MM.1S (cell line): ENCODE measurements at regions not wholly inside any gene's neighbourhood (a gene's known extent, or its start where the extent isn't known, plus 50 kb on each side); places are given as distances from the start of the nearest gene placed in this dataset.
"Not testable (repeated sequence)": the region's sequence is repeated elsewhere in the genome, so short reads cannot be mapped to it uniquely, and the experiment has no call there.

ENCODE experiments used
- DNase-seq: peaks from one replicate; pipeline ENCODE4 v3.0.0-alpha.2; 2015
- H2AFZ ChIP-seq: fragments of 300-600 bp; sonication (generic); 2 replicates; pipeline ENCODE4 v1.6.0; 2016; ENCODE audit warnings: antibody characterized with exemption, low read length
- H3F3A ChIP-seq: fragments of 300-600 bp; sonication (generic); 2 replicates; pipeline ENCODE4 v1.6.1; 2016; ENCODE audit warnings: mild to moderate bottlenecking, antibody characterized with exemption, low read length, moderate library complexity, mixed read lengths; ENCODE audit not compliant: insufficient read depth
- H3K27ac ChIP-seq: fragments of 300-600 bp; sonication (generic); 2 replicates; pipeline ENCODE4 v1.5.1; 2016; ENCODE audit warnings: mild to moderate bottlenecking, low read length
- H3K27me3 ChIP-seq: fragments of 300-600 bp; sonication (generic); replicated peaks from 2 replicates; pipeline ENCODE4 v1.6.0; 2016; ENCODE audit warnings: low read length; ENCODE audit not compliant: insufficient read depth
- H3K36me3 ChIP-seq: fragments of 300-600 bp; sonication (generic); replicated peaks from 2 replicates; pipeline ENCODE4 v1.6.1; 2016; ENCODE audit warnings: mild to moderate bottlenecking, low read length, mixed read lengths; ENCODE audit not compliant: insufficient read depth
- H3K4me1 ChIP-seq: fragments of 300-600 bp; sonication (generic); 2 replicates; pipeline ENCODE4 v1.6.1; 2016; ENCODE audit warnings: low read length, mixed read lengths
- H3K4me2 ChIP-seq: fragments of 300-600 bp; sonication (generic); 2 replicates; pipeline ENCODE4 v1.6.0; 2016; ENCODE audit warnings: low read depth, low read length
- H3K4me3 ChIP-seq: fragments of 300-600 bp; sonication (generic); 2 replicates; pipeline ENCODE4 v1.5.1; 2016; ENCODE audit warnings: low read length, mixed read lengths
- H3K79me2 ChIP-seq: fragments of 300-600 bp; sonication (generic); 2 replicates; pipeline ENCODE4 v1.6.1; 2016; ENCODE audit warnings: mixed run types, low read length, mixed read lengths
- H3K9ac ChIP-seq: fragments of 300-600 bp; sonication (generic); 2 replicates; pipeline ENCODE4 v1.6.1; 2016; ENCODE audit warnings: low read length, mixed read lengths
- H3K9me2 ChIP-seq: fragments of 300-600 bp; sonication (generic); replicated peaks from 2 replicates; pipeline ENCODE4 v1.6.1; 2016; ENCODE audit warnings: mild to moderate bottlenecking, low read length, mixed read lengths; ENCODE audit not compliant: insufficient read depth
- H3K9me3 ChIP-seq: fragments of 300-600 bp; sonication (generic); replicated peaks from 2 replicates; pipeline ENCODE4 v1.6.1; 2016; ENCODE audit warnings: mild to moderate bottlenecking, low read length, mixed read lengths; ENCODE audit not compliant: insufficient read depth
- H4K20me1 ChIP-seq: fragments of 300-600 bp; sonication (generic); 2 replicates; pipeline ENCODE4 v1.6.1; 2016; ENCODE audit warnings: mild to moderate bottlenecking, low read length, moderate library complexity, mixed read lengths; ENCODE audit not compliant: insufficient read depth
- CTCF ChIP-seq: fragments of 300-600 bp; sonication (generic); IDR thresholded peaks from 2 replicates; pipeline ENCODE4 v1.5.1; 2016; ENCODE audit warnings: antibody characterized with exemption, low read length, mixed read lengths
- EZH2 ChIP-seq: fragments of 300-600 bp; sonication (generic); optimal IDR thresholded peaks from 2 replicates; pipeline ENCODE3; 2017; ENCODE audit warnings: low read depth, mild to moderate bottlenecking, antibody characterized with exemption, low read length, mixed read lengths
- EZH2phosphoT487 ChIP-seq: fragments of 300-600 bp; sonication (generic); IDR thresholded peaks from 2 replicates; pipeline ENCODE4 v1.6.1; 2018; ENCODE audit warnings: antibody characterized with exemption, low read length

- no peak overlapping the region for H3K4me3 ChIP-seq
- no peaks in the 10 kb centered on the region for H4K20me1 ChIP-seq
- TF ChIP-seq EZH2phosphoT487, result no peak
- no peak for TF ChIP-seq EZH2
- TF ChIP-seq CTCF, result no peak
- no peak for DNase-seq
- H3K9me2 ChIP-seq, result no peaks in the 10 kb centered on the region
- H3K4me1 ChIP-seq, result no peaks in the 10 kb centered on the region
- H3K9ac ChIP-seq, result no peak overlapping the region
- no peaks in the 10 kb centered on the region for H3K9me3 ChIP-seq
- no peaks in the 10 kb centered on the region for H3K27me3 ChIP-seq
- H3K4me2 ChIP-seq, result no peak overlapping the region
- no peak overlapping the region for H3K27ac ChIP-seq
- no peaks in the 10 kb centered on the region for H3K36me3 ChIP-seq
- no peaks in the 10 kb centered on the region for H3F3A ChIP-seq
- no peaks in the 10 kb centered on the region for H3K79me2 ChIP-seq
- no peak overlapping the region for H2AFZ ChIP-seq
These were observed 93.4 kb upstream of the ZNF479 start for GRCh38 chr7:57225666-57226065.

- H4K20me1 ChIP-seq, H3K36me3 ChIP-seq, H2AFZ ChIP-seq, H3K4me2 ChIP-seq, H3K27ac ChIP-seq, H3K4me3 ChIP-seq, H3K27me3 ChIP-seq, H3K79me2 ChIP-seq, H3K9me3 ChIP-seq, H3K4me1 ChIP-seq, H3K9me2 ChIP-seq, H3K9ac ChIP-seq, H3F3A ChIP-seq, DNase-seq: not testable (repeated sequence)
These were observed 109.0 kb upstream of the ZNF479 start for GRCh38 chr7:57241236-57241635.

- not testable (repeated sequence) for H3F3A ChIP-seq, H3K9ac ChIP-seq, H3K36me3 ChIP-seq, H3K9me3 ChIP-seq, H3K4me2 ChIP-seq, H2AFZ ChIP-seq, DNase-seq, H3K79me2 ChIP-seq, H4K20me1 ChIP-seq, H3K9me2 ChIP-seq, H3K4me3 ChIP-seq, H3K27me3 ChIP-seq, H3K27ac ChIP-seq, H3K4me1 ChIP-seq
These were observed 111.3 kb upstream of the ZNF479 start for GRCh38 chr7:57243551-57243950.

- DNase-seq, H3F3A ChIP-seq, H3K9ac ChIP-seq, H3K9me3 ChIP-seq, H3K4me3 ChIP-seq, H3K27ac ChIP-seq, H3K9me2 ChIP-seq, H3K27me3 ChIP-seq, H4K20me1 ChIP-seq, H3K4me2 ChIP-seq, H3K79me2 ChIP-seq, H3K36me3 ChIP-seq, H3K4me1 ChIP-seq, H2AFZ ChIP-seq: not testable (repeated sequence)
These were observed 112.2 kb upstream of the ZNF479 start for GRCh38 chr7:57244345-57244980.

- Histone ChIP-seq H3K27me3 (no peaks in the 10 kb centered on the region), H4K20me1 (no peaks in the 10 kb centered on the region), H2AFZ (no peak overlapping the region), H3K79me2 (no peaks in the 10 kb centered on the region), H3K9ac (no peak overlapping the region), H3K36me3 (no peaks in the 10 kb centered on the region), H3K9me3 (no peaks in the 10 kb centered on the region), H3K27ac (no peak overlapping the region), H3K4me2 (no peak overlapping the region), H3K9me2 (no peaks in the 10 kb centered on the region), H3F3A (no peaks in the 10 kb centered on the region), H3K4me1 (no peaks in the 10 kb centered on the region), H3K4me3 (no peak overlapping the region)
- TF ChIP-seq CTCF (no peak), EZH2 (no peak), EZH2phosphoT487 (no peak)
- DNase-seq, result no peak
These were observed 113.0 kb upstream of the ZNF479 start for GRCh38 chr7:57245206-57245605.
